Uterus (tissue), 3 donors: ENCODE measurements at regions not wholly inside any gene's neighbourhood (a gene's known extent, or its start where the extent isn't known, plus 50 kb on each side); places are given as distances from the start of the nearest gene placed in this dataset.

Experiments
- DNase-seq, 2 donors: peaks; one replicate each; pipeline ENCODE4 v3.0.0-alpha.2; 2019 to 2020
- H3K27ac ChIP-seq, 2 donors: fragments of 200-600 bp; sonication (generic); 1 replicate in 1 of 2; 2 replicates in 1 of 2; pipeline ENCODE4 v1.5.1; 2016 to 2018
- H3K27me3 ChIP-seq, 2 donors: fragments of 200-600 bp; sonication (generic); one replicate each; pipeline ENCODE4 v1.5.1; 2018 to 2019; ENCODE audit warnings: control low read depth in 1 of 2
- H3K36me3 ChIP-seq, 2 donors: fragments of 200-600 bp; sonication (generic); one replicate each; pipeline ENCODE4 v1.5.1; 2019; ENCODE audit warnings: control low read depth in 1 of 2
- H3K4me1 ChIP-seq, 2 donors: fragments of 200-600 bp; sonication (generic); one replicate each; pipeline ENCODE4 v1.5.1; 2018 to 2019; ENCODE audit warnings: control low read depth in 1 of 2
- H3K4me3 ChIP-seq, 2 donors: fragments of 200-600 bp; sonication (generic); 1 replicate in 1 of 2; 2 replicates in 1 of 2; pipeline ENCODE4 v1.5.1; 2018 to 2019; ENCODE audit warnings: mild to moderate bottlenecking in 1 of 2
- H3K9me3 ChIP-seq, 2 donors: fragments of 200-600 bp; sonication (generic); one replicate each; pipeline ENCODE4 v1.5.1; 2019; ENCODE audit warnings: control low read depth in 1 of 2
- CTCF ChIP-seq, 4 experiments: fragments of 200-600 bp in 2 of 4; fragments of 450-650 bp in 2 of 4; sonication (generic) in 2 of 4; IDR thresholded peaks; one replicate each; pipeline ENCODE4 v1.5.1; 2016 to 2019; ENCODE audit warnings: antibody characterized with exemption in 4 of 4, mild to moderate bottlenecking in 2 of 4, moderate library complexity in 1 of 4
- POLR2A ChIP-seq, 2 donors: fragments of 450-650 bp; IDR thresholded peaks; one replicate each; pipeline ENCODE4 v1.6.1; 2016; ENCODE audit warnings: antibody characterized with exemption in 2 of 2, mild to moderate bottlenecking in 1 of 2, moderate library complexity in 1 of 2
- intact Hi-C: fragments of 100-400 bp; cut with DNase I; formaldehyde crosslinking; loops from one replicate; pipeline ENCODE4 v1.15.1; 2023; ENCODE audit warnings: low total_unique reads
- donor health status: DM: yes; HTN: yes; CAD: no.

- TF ChIP-seq CTCF (IDR thresholded peaks at IDR 0.05), result no peak
- TF ChIP-seq POLR2A (IDR thresholded peaks at IDR 0.05), result no peak
- peak in 1 of 2 donors; percentile 3 for DNase-seq
- intact Hi-C loops, result no loop called here
- Histone ChIP-seq H3K4me3 (no peak overlapping the region), H3K4me1 (no peaks in the 10 kb centered on the region), H3K36me3 (no peaks in the 10 kb centered on the region), H3K9me3 (no peaks in the 10 kb centered on the region), H3K27ac (no peak overlapping the region), H3K27me3 (no peaks in the 10 kb centered on the region)
These were observed 126.4 kb downstream of the HMX1 start for GRCh38 chr4:8745005-8745790.

- no peak overlapping the region for H3K4me3 ChIP-seq
- H3K9me3 ChIP-seq, result no peaks in the 10 kb centered on the region
- intact Hi-C loops, result no loop called here
- H3K4me1 ChIP-seq, result no peaks in the 10 kb centered on the region
- no peaks in the 10 kb centered on the region for H3K36me3 ChIP-seq
- TF ChIP-seq CTCF (IDR thresholded peaks at IDR 0.05) (no peak), POLR2A (IDR thresholded peaks at IDR 0.05) (no peak)
- no peak overlapping the region for H3K27ac ChIP-seq
- peak in 1 of 2 donors; percentile 2 for DNase-seq
- no peaks in the 10 kb centered on the region for H3K27me3 ChIP-seq
These were observed 127.4 kb downstream of the HMX1 start for GRCh38 chr4:8744083-8744805.

GRCh38 chr4:8742546-8742945 lies 129.1 kb downstream of the HMX1 start:
- intact Hi-C loops, result no loop called here
- no peaks in the 10 kb centered on the region for H3K27me3 ChIP-seq
- H3K4me1 ChIP-seq, result no peaks in the 10 kb centered on the region
- no peak for DNase-seq
- H3K27ac ChIP-seq, result no peak overlapping the region
- H3K9me3 ChIP-seq, result no peaks in the 10 kb centered on the region
- TF ChIP-seq CTCF (IDR thresholded peaks at IDR 0.05), result no peak
- no peak for TF ChIP-seq POLR2A (IDR thresholded peaks at IDR 0.05)
- H3K4me3 ChIP-seq, result no peak overlapping the region
- no peaks in the 10 kb centered on the region for H3K36me3 ChIP-seq

GRCh38 chr4:8741513-8742226 lies 130.0 kb downstream of the HMX1 start:
- intact Hi-C loops, result no loop called here
- Histone ChIP-seq H3K4me3 (no peak overlapping the region), H3K27ac (no peak overlapping the region), H3K36me3 (no peaks in the 10 kb centered on the region), H3K27me3 (no peaks in the 10 kb centered on the region), H3K9me3 (no peaks in the 10 kb centered on the region), H3K4me1 (no peaks in the 10 kb centered on the region)
- DNase-seq, result peak in 1 of 2 donors; percentile 1
- TF ChIP-seq POLR2A (IDR thresholded peaks at IDR 0.05) (no peak), CTCF (IDR thresholded peaks at IDR 0.05) (no peak)
